GM12873 (cell line): ENCODE measurements at regions not wholly inside any gene's neighbourhood (a gene's known extent, or its start where the extent isn't known, plus 50 kb on each side); places are given as distances from the start of the nearest gene placed in this dataset.

ENCODE experiments used
- CTCF ChIP-seq: IDR thresholded peaks from 2 replicates; pipeline ENCODE4 v1.5.1; 2012; ENCODE audit warnings: low read depth, mild to moderate bottlenecking, moderate library complexity, low read length, control low read depth; ENCODE audit not compliant: insufficient read depth; ENCODE audit errors: missing control alignments

DNA sequence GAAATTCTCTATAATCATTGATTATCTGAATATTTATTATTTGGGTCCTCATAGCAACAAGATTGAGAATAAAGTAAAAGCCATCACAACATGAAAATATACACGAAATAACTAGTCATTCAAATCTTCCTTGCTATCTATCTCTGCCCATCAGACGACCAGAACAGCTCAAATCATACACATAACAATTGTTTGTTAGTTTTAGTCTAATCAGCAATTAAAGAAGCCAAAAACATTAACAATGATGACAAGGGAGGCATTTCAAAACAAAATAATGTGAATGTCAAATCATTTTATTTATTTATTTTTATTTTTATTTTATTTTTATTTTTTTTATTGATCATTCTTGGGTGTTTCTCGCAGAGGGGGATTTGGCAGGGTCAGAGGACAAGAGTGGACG lies 106.0 kb upstream of the BNC2 start:
- TF ChIP-seq CTCF = no peak

GRCh38 chr9:16974436-16974835 lies 104.0 kb upstream of the BNC2 start:
- TF ChIP-seq CTCF = no peak

- TF ChIP-seq CTCF = no peak
Observed at GRCh38 chr9:16970321-16970720, 99.9 kb upstream of the BNC2 start.

DNA sequence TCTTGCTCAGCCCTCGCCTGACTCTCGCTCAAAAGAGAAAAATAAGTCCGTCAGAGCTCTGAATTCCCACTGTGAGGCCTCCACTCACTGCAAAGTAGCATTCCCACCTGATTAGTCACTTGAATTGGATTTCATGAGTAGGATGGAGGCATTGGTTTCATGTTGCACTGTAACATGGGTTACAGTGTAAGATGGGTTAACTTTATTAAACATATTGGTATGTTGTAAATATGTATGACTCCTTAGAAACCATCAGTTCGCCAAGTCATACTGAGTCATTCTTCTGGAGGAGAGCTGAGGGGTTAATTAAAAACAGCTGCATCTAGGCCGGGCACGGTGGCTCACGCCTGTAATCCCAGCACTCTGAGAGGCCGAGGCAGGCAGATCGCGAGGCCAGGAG lies 93.8 kb upstream of the BNC2 start:
- no peak for TF ChIP-seq CTCF

- TF ChIP-seq CTCF = no peak
Observed at GRCh38 chr9:16960084-16960483, 89.6 kb upstream of the BNC2 start.

GRCh38 chr9:16959391-16959790 lies 88.9 kb upstream of the BNC2 start:
- TF ChIP-seq CTCF = no peak

DNA sequence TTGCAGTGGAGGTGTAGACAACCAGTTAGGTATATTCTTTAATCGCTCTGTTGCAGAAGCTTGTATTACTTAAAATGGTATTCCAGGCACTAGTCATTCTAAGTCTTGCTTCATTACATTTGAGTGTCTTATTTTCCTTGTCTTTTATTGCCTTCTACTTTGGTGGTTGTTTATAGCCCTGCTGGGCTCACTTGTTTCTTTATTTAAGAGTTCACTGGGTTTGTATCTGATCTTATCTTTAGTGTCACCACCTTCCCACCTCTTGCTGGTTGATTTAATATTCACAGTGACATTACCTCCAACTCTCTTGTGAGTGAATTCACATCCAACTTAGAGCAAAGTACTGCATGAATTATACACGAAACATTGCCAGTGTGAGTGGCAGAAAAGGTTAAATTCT lies 83.6 kb upstream of the BNC2 start:
- no peak for TF ChIP-seq CTCF

GRCh38 chr9:16951502-16951901 lies 81.0 kb upstream of the BNC2 start:
- TF ChIP-seq CTCF = no peak
